Upper lobe of right lung (tissue), 1 donor: ENCODE measurements at regions not wholly inside any gene's neighbourhood (a gene's known extent, or its start where the extent isn't known, plus 50 kb on each side); places are given as distances from the start of the nearest gene placed in this dataset.

Experiments used
- ATAC-seq: fragments of 200-7000 bp; cut with Tn5 transposase; one replicate; pipeline ENCODE4 v1.9.1; 2020; ENCODE audit warnings: mild to moderate bottlenecking, moderate library complexity
- DNase-seq: peaks from one replicate; pipeline ENCODE4 v3.0.0-alpha.2; 2020
- H3K27ac ChIP-seq: fragments of 200-600 bp; one replicate; pipeline ENCODE4 v1.8.0; 2022
- H3K27me3 ChIP-seq: fragments of 200-600 bp; one replicate; pipeline ENCODE4 v1.8.0; 2022; ENCODE audit warnings: mild to moderate bottlenecking
- H3K36me3 ChIP-seq: fragments of 200-600 bp; one replicate; pipeline ENCODE4 v1.8.0; 2022
- H3K4me1 ChIP-seq: fragments of 200-600 bp; one replicate; pipeline ENCODE4 v1.8.0; 2022
- H3K4me3 ChIP-seq: fragments of 200-600 bp; one replicate; pipeline ENCODE4 v1.8.0; 2022; ENCODE audit warnings: mild to moderate bottlenecking
- H3K9me3 ChIP-seq: fragments of 200-600 bp; one replicate; pipeline ENCODE4 v1.8.0; 2022
- CTCF ChIP-seq: fragments of 200-600 bp; IDR thresholded peaks from one replicate; pipeline ENCODE4 v1.8.0; 2022; ENCODE audit warnings: antibody characterized with exemption
- intact Hi-C: fragments of 100-400 bp; cut with DNase I; formaldehyde crosslinking; loops from one replicate; pipeline ENCODE4 v1.11.0; 2022
- donor health status: DM: no; HTN: yes; CAD: no; lungs with severe emphysema.

GRCh38 chr1:167159782-167160181, 60.9 kb upstream of the POU2F1 start:
- no peak for ATAC-seq
- Histone ChIP-seq H3K4me1 (no peaks in the 10 kb centered on the region), H3K4me3 (no peak overlapping the region), H3K36me3 (no peaks in the 10 kb centered on the region), H3K27ac (no peak overlapping the region), H3K27me3 (no peaks in the 10 kb centered on the region), H3K9me3 (no peaks in the 10 kb centered on the region)
- TF ChIP-seq CTCF: no peak
- no peak for DNase-seq
- intact Hi-C loops: no loop called here

GRCh38 chr1:167161242-167161641, 59.4 kb upstream of the POU2F1 start:
- Histone ChIP-seq H3K27me3 (peaks cover 3% of the 10 kb centered on the region), H3K36me3 (no peaks in the 10 kb centered on the region), H3K4me1 (no peaks in the 10 kb centered on the region), H3K27ac (no peak overlapping the region), H3K4me3 (no peak overlapping the region), H3K9me3 (no peaks in the 10 kb centered on the region)
- no peak for TF ChIP-seq CTCF
- DNase-seq: no peak
- intact Hi-C loops: no loop called here
- ATAC-seq: no peak

GRCh38 chr1:167161762-167162161, 58.9 kb upstream of the POU2F1 start:
- DNase-seq: no peak
- H3K27ac ChIP-seq: no peak overlapping the region
- no peak for ATAC-seq
- no peaks in the 10 kb centered on the region for H3K9me3 ChIP-seq
- peaks cover 3% of the 10 kb centered on the region for H3K27me3 ChIP-seq
- no peaks in the 10 kb centered on the region for H3K4me1 ChIP-seq
- TF ChIP-seq CTCF: no peak
- H3K4me3 ChIP-seq: no peak overlapping the region
- intact Hi-C loops: no loop called here
- H3K36me3 ChIP-seq: no peaks in the 10 kb centered on the region

- no peak overlapping the region for H3K27ac ChIP-seq
- no peak for TF ChIP-seq CTCF
- peaks cover 3% of the 10 kb centered on the region for H3K27me3 ChIP-seq
- no peaks in the 10 kb centered on the region for H3K36me3 ChIP-seq
- H3K4me3 ChIP-seq: no peak overlapping the region
- no peaks in the 10 kb centered on the region for H3K4me1 ChIP-seq
- ATAC-seq (no peak), DNase-seq (no peak)
- no peaks in the 10 kb centered on the region for H3K9me3 ChIP-seq
- intact Hi-C loops: no loop called here
Measured at GRCh38 chr1:167165219-167165618, 55.5 kb upstream of the POU2F1 start.

GRCh38 chr1:167165948-167166689, 54.6 kb upstream of the POU2F1 start:
- ATAC-seq: peak; percentile 16
- DNase-seq: no peak
- Histone ChIP-seq H3K4me1 (no peaks in the 10 kb centered on the region), H3K4me3 (no peak overlapping the region), H3K27me3 (peaks cover 3% of the 10 kb centered on the region), H3K36me3 (no peaks in the 10 kb centered on the region), H3K27ac (no peak overlapping the region), H3K9me3 (no peaks in the 10 kb centered on the region)
- TF ChIP-seq CTCF: no peak
- intact Hi-C loops: no loop called here

GRCh38 chr1:167166690-167167075, 54.0 kb upstream of the POU2F1 start:
- no peak for ATAC-seq
- Histone ChIP-seq H3K9me3 (no peaks in the 10 kb centered on the region), H3K27me3 (peaks cover 3% of the 10 kb centered on the region), H3K4me1 (no peaks in the 10 kb centered on the region), H3K4me3 (no peak overlapping the region), H3K27ac (no peak overlapping the region), H3K36me3 (no peaks in the 10 kb centered on the region)
- intact Hi-C loops: no loop called here
- no peak for DNase-seq
- TF ChIP-seq CTCF: no peak
